A673 (cell line): ENCODE measurements at regions not wholly inside any gene's neighbourhood (a gene's known extent, or its start where the extent isn't known, plus 50 kb on each side); places are given as distances from the start of the nearest gene placed in this dataset.

Experiments used
- BruUV-seq: library from RNA; stranded (reverse); fragments of 400-500 nt; replicated peaks from 2 replicates; lab custom pipeline; 2021; lab: Mats Ljungman, UMichigan
- CTCF ChIA-PET: fragments of 300-600 bp; sonication (Branson Sonifier 250); formaldehyde crosslinking; loops from one replicate; lab custom pipeline; 2022; ENCODE audit warnings: antibody characterized with exemption; lab: Charles Lee
- POLR2A ChIA-PET: fragments of 300-600 bp; sonication (Branson Sonifier 250); formaldehyde crosslinking; loops from one replicate; lab custom pipeline; 2022; ENCODE audit warnings: antibody characterized with exemption; ENCODE audit not compliant: low non-redundant PET; lab: Charles Lee
- DNase-seq: peaks from one replicate; pipeline ENCODE4 v3.0.0-alpha.2; 2015; ENCODE audit warnings: low spot score
- H3K27ac ChIP-seq: fragments of 200-600 bp; sonication (generic); 2 replicates; pipeline ENCODE4 v1.5.1; 2016; ENCODE audit warnings: mixed run types, low read depth, mild to moderate bottlenecking, mixed read lengths, antibody characterized with exemption, low read length; ENCODE audit not compliant: poor library complexity, severe bottlenecking
- H3K27me3 ChIP-seq: fragments of 200-600 bp; sonication (generic); replicated peaks from 2 replicates; pipeline ENCODE4 v1.6.1; 2017; ENCODE audit warnings: mixed run types, low read depth, mild to moderate bottlenecking, mixed read lengths, antibody characterized with exemption, low read length; ENCODE audit not compliant: insufficient read depth, poor library complexity
- H3K36me3 ChIP-seq: fragments of 200-600 bp; sonication (generic); 2 replicates; pipeline ENCODE4 v1.6.1; 2016; ENCODE audit warnings: mixed run types, mild to moderate bottlenecking, mixed read lengths, antibody characterized with exemption, low read length; ENCODE audit not compliant: insufficient read depth, poor library complexity, severe bottlenecking
- H3K4me1 ChIP-seq: fragments of 200-600 bp; sonication (generic); 2 replicates; pipeline ENCODE4 v1.6.1; 2017; ENCODE audit warnings: mixed run types, mild to moderate bottlenecking, mixed read lengths, antibody characterized with exemption, low read length; ENCODE audit not compliant: insufficient read depth, poor library complexity, severe bottlenecking
- H3K4me3 ChIP-seq: fragments of 200-600 bp; sonication (generic); 2 replicates; pipeline ENCODE4 v1.5.1; 2016; ENCODE audit warnings: low read depth, mixed run types, mild to moderate bottlenecking, mixed read lengths, low read length; ENCODE audit not compliant: poor library complexity, severe bottlenecking
- H3K9me3 ChIP-seq: fragments of 200-600 bp; sonication (generic); 2 replicates; pipeline ENCODE4 v1.6.1; 2016; ENCODE audit warnings: mixed run types, low read depth, mild to moderate bottlenecking, mixed read lengths, antibody characterized with exemption, low read length; ENCODE audit not compliant: poor library complexity, severe bottlenecking
- CTCF ChIP-seq: fragments of 300-800, 200-600 bp; sonication (generic); conservative IDR thresholded peaks from 2 replicates; pipeline ENCODE4 v1.5.1; 2017; ENCODE audit warnings: low read depth, mild to moderate bottlenecking, antibody characterized with exemption, low read length, moderate library complexity, mixed read lengths
- EZH2 ChIP-seq: fragments of 200-600 bp; sonication (generic); IDR thresholded peaks from 2 replicates; pipeline ENCODE4 v1.6.1; 2017; ENCODE audit warnings: borderline replicate concordance, low read depth, mild to moderate bottlenecking, mixed read lengths, antibody characterized with exemption, low read length; ENCODE audit not compliant: poor library complexity, severe bottlenecking
- intact Hi-C: fragments of 100-400 bp; cut with micrococcal nuclease; formaldehyde crosslinking; loops from one replicate; pipeline ENCODE4 v1.10.0; 2022; ENCODE audit not compliant: unreplicated experiment

- TF ChIP-seq EZH2 (no peak), CTCF (no peak)
- DNase-seq: no peak
- ChIA-PET POLR2A (no interaction called here), CTCF (no interaction called here)
- no peaks in the 10 kb centered on the region for H3K36me3 ChIP-seq
- H3K27ac ChIP-seq: no peak overlapping the region
- no TSS peak for BruUV-seq
- H3K4me3 ChIP-seq: no peak overlapping the region
- H3K4me1 ChIP-seq: peaks cover 12% of the 10 kb centered on the region
- intact Hi-C loops: no loop called here
- no peaks in the 10 kb centered on the region for H3K9me3 ChIP-seq
- H3K27me3 ChIP-seq: no peaks in the 10 kb centered on the region
Observed at GRCh38 chr20:24736844-24737211, 212.2 kb upstream of the CST7 start.

- BruUV-seq: no TSS peak
- ChIA-PET POLR2A (no interaction called here), CTCF (no interaction called here)
Observed at GRCh38 chr20:24737212-24737850, 211.7 kb upstream of the CST7 start.

GRCh38 chr20:24738058-24738775 lies 210.9 kb upstream of the CST7 start:
- H3K27ac ChIP-seq: no peak overlapping the region
- intact Hi-C loops: no loop called here
- DNase-seq: no peak
- BruUV-seq: no TSS peak
- no peak overlapping the region for H3K4me3 ChIP-seq
- no peaks in the 10 kb centered on the region for H3K36me3 ChIP-seq
- H3K4me1 ChIP-seq: peaks cover 12% of the 10 kb centered on the region
- ChIA-PET CTCF (no interaction called here), POLR2A (no interaction called here)
- TF ChIP-seq CTCF (no peak), EZH2 (no peak)
- no peaks in the 10 kb centered on the region for H3K9me3 ChIP-seq
- H3K27me3 ChIP-seq: no peaks in the 10 kb centered on the region

More at GRCh38 chr20:24737212-24737850, 211.7 kb upstream of the CST7 start:
- Histone ChIP-seq H3K27ac (no peak overlapping the region), H3K9me3 (no peaks in the 10 kb centered on the region), H3K4me1 (peaks cover 12% of the 10 kb centered on the region), H3K36me3 (no peaks in the 10 kb centered on the region), H3K27me3 (no peaks in the 10 kb centered on the region), H3K4me3 (no peak overlapping the region)
- intact Hi-C loops: no loop called here
- TF ChIP-seq EZH2 (no peak), CTCF (no peak)
- no peak for DNase-seq
